Caco-2 (cell line): ENCODE measurements at regions not wholly inside any gene's neighbourhood (a gene's known extent, or its start where the extent isn't known, plus 50 kb on each side); places are given as distances from the start of the nearest gene placed in this dataset.

Source experiments
- BruUV-seq: library from RNA; stranded (reverse); fragments of 400-500 nt; replicated peaks from 2 replicates; lab custom pipeline; 2021; lab: Mats Ljungman, UMichigan
- CTCF ChIA-PET: fragments of 300-600 bp; sonication (Branson Sonifier 250); formaldehyde crosslinking; loops from one replicate; lab custom pipeline; 2022; ENCODE audit warnings: antibody characterized with exemption; lab: Charles Lee
- POLR2A ChIA-PET: fragments of 300-600 bp; sonication (Branson Sonifier 250); formaldehyde crosslinking; loops from one replicate; lab custom pipeline; 2022; ENCODE audit warnings: antibody characterized with exemption; lab: Charles Lee
- DNase-seq, 2 experiments: peaks; one replicate each; pipeline versions ENCODE4 v3.0.0 to v3.0.0-alpha.2; 2020 to 2022
- H3K27me3 ChIP-seq: replicated peaks from 2 replicates; pipeline ENCODE4 v1.6.0; 2011; ENCODE audit warnings: low read length; ENCODE audit not compliant: control insufficient read depth, insufficient read depth
- H3K36me3 ChIP-seq: 2 replicates; pipeline ENCODE4 v1.5.1; 2011; ENCODE audit warnings: low read length; ENCODE audit not compliant: control insufficient read depth, insufficient read depth
- H3K4me1 ChIP-seq: fragments of 250-450 bp; sonication (Bioruptor Pico); 2 replicates; pipeline ENCODE4 v1.5.1; 2020; ENCODE audit warnings: mild to moderate bottlenecking
- H3K4me3 ChIP-seq: 2 replicates; pipeline ENCODE4 v1.5.1; 2011; ENCODE audit warnings: low read depth, mild to moderate bottlenecking, control low read depth, low read length
- H3K9me3 ChIP-seq: fragments of 250-450 bp; sonication (Bioruptor Pico); 2 replicates; pipeline ENCODE4 v1.5.1; 2020; ENCODE audit warnings: mild to moderate bottlenecking, moderate library complexity
- H3K27ac Mint-ChIP-seq: one replicate; pipeline ENCODE4 v1.8.0; 2022; ENCODE audit warnings: mixed read lengths; ENCODE audit not compliant: unreplicated experiment
- H3K27me3 Mint-ChIP-seq: one replicate; pipeline ENCODE4 v1.8.0; 2022; ENCODE audit warnings: mixed read lengths; ENCODE audit not compliant: insufficient read depth, unreplicated experiment
- H3K36me3 Mint-ChIP-seq: one replicate; pipeline ENCODE4 v1.8.0; 2022; ENCODE audit warnings: mild to moderate bottlenecking, mixed read lengths; ENCODE audit not compliant: insufficient read depth, unreplicated experiment
- H3K4me1 Mint-ChIP-seq: one replicate; pipeline ENCODE4 v1.8.0; 2022; ENCODE audit warnings: low read depth, mixed read lengths; ENCODE audit not compliant: unreplicated experiment
- H3K4me3 Mint-ChIP-seq: one replicate; pipeline ENCODE4 v1.8.0; 2022; ENCODE audit warnings: mild to moderate bottlenecking, moderate library complexity, mixed read lengths; ENCODE audit not compliant: unreplicated experiment
- H3K9me3 Mint-ChIP-seq: one replicate; pipeline ENCODE4 v1.8.0; 2022; ENCODE audit warnings: mixed read lengths; ENCODE audit not compliant: unreplicated experiment
- intact Hi-C: fragments of 100-400 bp; cut with micrococcal nuclease; formaldehyde crosslinking; loops from one replicate; pipeline ENCODE4 v1.10.0; 2022; ENCODE audit not compliant: unreplicated experiment
- TF ChIP-seq, protein P1 (sequence below), 2 experiments: fragments of 200-600 bp in 1 of 2; IDR thresholded peaks; 1 replicate in 1 of 2; 2 replicates in 1 of 2; pipeline versions ENCODE4 v1.5.1 to v1.8.0; 2011 to 2022; ENCODE audit warnings: antibody characterized with exemption in 1 of 2, control low read depth in 1 of 2, inconsistent platforms in 1 of 2, low read depth in 1 of 2, low read length in 1 of 2, mild to moderate bottlenecking in 1 of 2, moderate library complexity in 1 of 2; ENCODE audit not compliant: insufficient read depth in 1 of 2, severe bottlenecking in 1 of 2, unreplicated experiment in 1 of 2

DNA sequence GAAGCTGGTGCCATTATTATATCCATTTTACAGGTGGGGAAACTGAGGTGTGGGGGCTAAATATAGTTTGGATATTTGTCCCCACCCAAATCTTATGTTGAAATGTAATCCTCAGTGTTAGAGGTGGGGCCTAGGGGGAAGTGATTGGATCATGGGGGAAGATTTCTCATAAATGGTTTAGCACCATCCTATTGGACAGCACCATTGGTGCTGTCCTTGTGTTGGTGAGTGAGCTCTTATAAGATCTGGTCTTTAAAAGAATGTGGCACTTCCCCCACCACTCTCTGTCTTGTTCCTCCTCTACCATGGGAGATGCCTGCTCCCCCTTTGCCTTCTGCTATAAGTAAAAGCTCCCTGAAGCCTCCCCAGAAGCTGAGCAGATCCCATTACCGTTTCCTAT, 119.8 kb upstream of the SEC14L1 start:
- BruUV-seq = no TSS peak
- no peak for DNase-seq
- CTCF ChIA-PET = no interaction called here
- Mint-ChIP-seq H3K4me3 (no peak overlapping the region), H3K9me3 (peaks cover 6% of the 10 kb centered on the region), H3K36me3 (no peaks in the 10 kb centered on the region), H3K27me3 (no peaks in the 10 kb centered on the region), H3K4me1 (no peaks in the 10 kb centered on the region), H3K27ac (no peak overlapping the region)
- Histone ChIP-seq H3K4me3 (no peak overlapping the region), H3K9me3 (peaks cover 7% of the 10 kb centered on the region; the same call in 1 of the 2 replicates), H3K36me3 (no peaks in the 10 kb centered on the region), H3K27me3 (no peaks in the 10 kb centered on the region), H3K4me1 (no peaks in the 10 kb centered on the region)
- intact Hi-C loops = no loop called here
- POLR2A ChIA-PET = no interaction called here
- TF ChIP-seq, protein P1, sequence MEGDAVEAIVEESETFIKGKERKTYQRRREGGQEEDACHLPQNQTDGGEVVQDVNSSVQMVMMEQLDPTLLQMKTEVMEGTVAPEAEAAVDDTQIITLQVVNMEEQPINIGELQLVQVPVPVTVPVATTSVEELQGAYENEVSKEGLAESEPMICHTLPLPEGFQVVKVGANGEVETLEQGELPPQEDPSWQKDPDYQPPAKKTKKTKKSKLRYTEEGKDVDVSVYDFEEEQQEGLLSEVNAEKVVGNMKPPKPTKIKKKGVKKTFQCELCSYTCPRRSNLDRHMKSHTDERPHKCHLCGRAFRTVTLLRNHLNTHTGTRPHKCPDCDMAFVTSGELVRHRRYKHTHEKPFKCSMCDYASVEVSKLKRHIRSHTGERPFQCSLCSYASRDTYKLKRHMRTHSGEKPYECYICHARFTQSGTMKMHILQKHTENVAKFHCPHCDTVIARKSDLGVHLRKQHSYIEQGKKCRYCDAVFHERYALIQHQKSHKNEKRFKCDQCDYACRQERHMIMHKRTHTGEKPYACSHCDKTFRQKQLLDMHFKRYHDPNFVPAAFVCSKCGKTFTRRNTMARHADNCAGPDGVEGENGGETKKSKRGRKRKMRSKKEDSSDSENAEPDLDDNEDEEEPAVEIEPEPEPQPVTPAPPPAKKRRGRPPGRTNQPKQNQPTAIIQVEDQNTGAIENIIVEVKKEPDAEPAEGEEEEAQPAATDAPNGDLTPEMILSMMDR (IDR thresholded peaks at IDR 0.05; ENCODE audit: insufficient read depth in 1 of 2, low read depth in 1 of 2, low read length in 1 of 2, severe bottlenecking in 1 of 2, unreplicated experiment in 1 of 2) = no peak

DNA sequence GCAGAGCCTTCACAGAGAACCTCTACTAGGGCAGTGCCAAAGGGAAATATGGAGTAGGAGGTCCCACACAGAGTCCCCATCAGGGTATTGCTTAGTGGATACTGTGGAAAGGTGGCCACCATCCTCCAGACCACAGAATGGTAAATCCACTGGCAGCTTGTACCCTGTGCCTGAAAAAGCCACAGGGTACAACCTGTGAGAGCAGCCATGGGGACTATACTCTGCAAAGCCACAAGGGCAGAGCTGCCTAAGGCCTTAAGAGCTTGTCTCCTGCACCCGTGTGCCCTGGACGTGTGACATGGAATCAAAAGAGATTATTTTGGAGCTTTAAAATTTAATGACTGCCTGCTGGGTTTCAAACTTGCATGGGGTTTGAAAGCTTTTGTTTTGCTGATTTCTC, 118.0 kb upstream of the SEC14L1 start:
- H3K4me3 ChIP-seq = no peak overlapping the region
- no peaks in the 10 kb centered on the region for H3K4me1 ChIP-seq
- no peaks in the 10 kb centered on the region for H3K36me3 ChIP-seq
- no peak overlapping the region for H3K4me3 Mint-ChIP-seq
- H3K27me3 ChIP-seq = no peaks in the 10 kb centered on the region
- H3K9me3 ChIP-seq = peaks cover 7% of the 10 kb centered on the region; the same call in 1 of the 2 replicates
- no TSS peak for BruUV-seq
- ChIA-PET CTCF (no interaction called here), POLR2A (no interaction called here)
- no peaks in the 10 kb centered on the region for H3K4me1 Mint-ChIP-seq
- H3K36me3 Mint-ChIP-seq = no peaks in the 10 kb centered on the region
- H3K9me3 Mint-ChIP-seq = peaks cover 6% of the 10 kb centered on the region
- DNase-seq = no peak
- TF ChIP-seq, protein P1 (IDR thresholded peaks at IDR 0.05; ENCODE audit: insufficient read depth in 1 of 2, low read depth in 1 of 2, low read length in 1 of 2, severe bottlenecking in 1 of 2, unreplicated experiment in 1 of 2) = no peak
- no peaks in the 10 kb centered on the region for H3K27me3 Mint-ChIP-seq
- intact Hi-C loops = no loop called here
- H3K27ac Mint-ChIP-seq = no peak overlapping the region

DNA sequence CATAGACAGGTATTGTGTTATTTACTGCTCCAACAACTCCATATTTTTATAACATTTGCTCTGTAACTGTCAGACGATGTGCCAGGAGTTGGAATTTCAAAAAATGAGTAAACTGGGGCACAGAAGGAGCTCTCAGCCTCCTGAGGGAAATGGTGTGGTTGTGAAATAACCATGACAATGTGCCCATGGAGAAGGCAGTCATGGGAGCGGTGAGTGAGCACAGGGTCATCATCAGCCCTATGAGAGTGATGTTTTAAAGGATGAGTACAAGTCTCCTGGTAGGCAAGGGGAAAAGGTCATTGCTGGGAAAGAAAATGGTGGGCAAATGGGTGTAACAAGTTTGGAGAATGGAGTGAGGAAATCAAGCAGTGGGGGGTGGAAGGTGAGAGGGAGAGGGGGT, 115.0 kb upstream of the SEC14L1 start:
- Mint-ChIP-seq H3K9me3 (peaks cover 7% of the 10 kb centered on the region), H3K4me1 (no peaks in the 10 kb centered on the region), H3K4me3 (no peak overlapping the region), H3K27me3 (no peaks in the 10 kb centered on the region), H3K27ac (no peak overlapping the region), H3K36me3 (no peaks in the 10 kb centered on the region)
- intact Hi-C loops = no loop called here
- TF ChIP-seq, protein P1 (IDR thresholded peaks at IDR 0.05; ENCODE audit: insufficient read depth in 1 of 2, low read depth in 1 of 2, low read length in 1 of 2, severe bottlenecking in 1 of 2, unreplicated experiment in 1 of 2) = no peak
- POLR2A ChIA-PET = no interaction called here
- Histone ChIP-seq H3K4me1 (no peaks in the 10 kb centered on the region), H3K27me3 (no peaks in the 10 kb centered on the region), H3K9me3 (peaks cover 10% of the 10 kb centered on the region), H3K4me3 (no peak overlapping the region), H3K36me3 (no peaks in the 10 kb centered on the region)
- DNase-seq = no peak
- CTCF ChIA-PET = no interaction called here
- BruUV-seq = no TSS peak
